NCI-H1436 (cell line): ENCODE measurements at regions not wholly inside any gene's neighbourhood (a gene's known extent, or its start where the extent isn't known, plus 50 kb on each side); places are given as distances from the start of the nearest gene placed in this dataset.

Experiments used
- DNase-seq: peaks from one replicate; lab custom pipeline; 2025; lab: John Stamatoyannopoulos, UW

DNA sequence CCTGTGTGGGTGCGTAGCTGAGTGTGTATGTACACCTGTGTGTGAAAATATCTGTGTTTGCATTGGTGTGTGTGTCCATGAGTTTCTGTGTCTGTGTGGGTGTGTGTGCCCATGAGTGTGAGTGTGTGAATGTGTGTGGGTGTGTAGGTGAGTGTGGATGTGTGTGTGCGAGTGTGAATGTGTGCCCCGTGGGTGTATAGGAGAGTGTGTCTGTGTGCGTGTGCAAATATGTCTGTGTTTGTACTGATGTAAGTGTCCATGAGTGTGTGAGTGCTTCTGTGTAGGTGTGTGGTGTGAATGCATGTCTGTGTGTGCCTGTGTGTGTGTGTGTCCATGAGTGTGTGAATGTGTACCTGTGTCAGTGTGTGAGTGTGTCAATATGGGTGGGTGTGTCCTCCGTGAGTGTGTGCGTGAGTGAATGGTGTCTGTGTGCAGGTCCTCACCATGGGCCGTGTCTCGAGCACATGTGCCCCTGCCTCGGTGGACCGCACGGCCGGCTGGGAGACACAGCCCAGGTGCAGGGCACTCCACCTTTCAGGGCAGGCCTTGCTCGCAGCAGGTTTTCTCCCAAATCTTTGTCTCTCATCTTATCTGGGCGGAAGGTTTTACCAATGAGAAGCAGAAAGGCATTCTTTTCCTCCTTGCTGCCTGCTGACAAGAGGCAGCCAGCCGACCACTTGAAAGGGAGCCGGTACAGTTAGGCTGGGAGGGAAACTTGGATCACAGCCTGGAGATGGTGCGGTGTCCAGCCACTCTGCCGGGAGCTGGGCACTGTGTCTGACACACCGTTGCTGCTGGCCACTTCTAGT is 107.1 kb upstream of the FAM20C start:
- DNase-seq = no peak

GRCh38 chr7:85883-86515 is 106.4 kb upstream of the FAM20C start:
- DNase-seq = no peak

GRCh38 chr7:86629-87028 is 105.7 kb upstream of the FAM20C start:
- DNase-seq = no peak

DNA sequence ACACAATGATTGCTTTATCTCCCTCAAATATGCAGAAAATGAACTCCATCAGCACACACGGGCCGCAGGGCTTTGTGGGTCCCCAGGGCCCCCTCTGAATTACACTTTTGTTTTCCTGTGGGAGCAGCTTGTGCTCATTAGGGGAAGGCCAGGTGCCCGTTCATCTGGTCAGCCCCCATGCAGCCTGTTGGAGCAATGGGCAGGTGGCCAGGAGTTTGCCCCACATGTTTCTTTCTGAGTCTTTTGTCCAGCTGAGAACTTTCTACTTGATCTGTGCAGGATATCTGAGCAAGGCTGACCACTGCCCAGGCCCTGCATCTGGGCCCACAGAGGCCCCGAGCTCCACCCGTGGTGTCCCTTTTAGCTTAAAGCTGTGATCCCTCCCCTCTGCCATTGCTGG is 105.3 kb upstream of the FAM20C start:
- DNase-seq = no peak

DNA sequence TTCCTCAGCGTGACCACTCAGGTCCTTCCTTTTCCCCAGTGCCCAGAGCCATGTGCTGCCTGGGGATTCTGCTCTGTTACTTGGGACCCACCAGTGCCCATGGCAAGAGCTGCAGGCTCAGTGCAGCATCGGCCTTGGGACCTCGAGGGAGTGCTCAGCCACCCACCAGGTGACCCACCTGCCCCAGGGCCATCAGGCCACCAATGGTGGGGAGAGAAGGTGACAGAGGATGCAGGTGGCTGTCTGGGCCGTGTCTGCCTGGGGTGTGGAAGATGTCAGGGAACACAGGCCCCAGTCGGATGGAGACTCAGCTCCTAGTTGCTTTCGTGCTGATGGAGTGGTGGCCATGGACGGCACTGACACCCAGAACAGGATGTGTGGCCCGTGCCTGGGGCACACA is 104.7 kb upstream of the FAM20C start:
- no peak for DNase-seq

DNA sequence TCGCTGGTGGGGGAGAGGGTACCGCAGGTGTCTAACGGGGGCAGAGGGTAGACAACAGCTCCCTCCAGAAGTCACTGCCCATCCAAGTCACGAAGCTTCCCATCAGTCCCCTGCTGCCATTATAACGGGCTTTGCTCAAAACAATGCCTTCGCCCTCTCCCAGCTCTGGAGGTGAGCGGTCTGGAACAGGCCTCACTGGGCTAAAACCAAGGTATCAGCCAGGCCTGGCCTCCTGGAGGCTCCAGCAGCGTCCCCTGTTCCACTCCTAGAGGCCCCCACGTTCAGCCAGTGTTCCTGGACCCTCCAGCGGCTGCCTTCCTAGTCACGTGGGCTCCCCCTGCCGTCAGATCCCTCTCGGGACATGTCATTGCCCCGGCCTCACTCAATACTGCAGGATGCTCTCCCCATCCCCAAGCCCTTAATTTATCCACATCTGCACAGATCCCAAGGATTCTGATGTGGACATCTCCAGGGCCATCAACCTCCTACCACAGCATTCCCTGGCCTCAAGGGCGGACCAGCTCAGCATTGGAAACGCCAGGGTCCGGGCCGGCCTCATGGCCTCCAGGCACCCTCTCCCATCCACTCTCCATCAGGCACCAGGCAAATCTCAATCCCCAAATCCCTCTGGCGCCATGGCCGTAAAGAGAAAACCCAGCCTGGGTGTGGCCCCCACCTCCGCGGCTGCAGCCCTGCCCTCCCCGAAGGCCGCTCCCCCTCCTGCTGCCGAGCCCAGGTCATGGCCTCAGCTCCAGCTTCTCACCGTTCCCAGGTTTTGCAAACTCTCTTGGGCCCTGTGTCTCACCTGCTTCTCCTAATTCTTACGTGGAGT is 104.1 kb upstream of the FAM20C start:
- no peak for DNase-seq

DNA sequence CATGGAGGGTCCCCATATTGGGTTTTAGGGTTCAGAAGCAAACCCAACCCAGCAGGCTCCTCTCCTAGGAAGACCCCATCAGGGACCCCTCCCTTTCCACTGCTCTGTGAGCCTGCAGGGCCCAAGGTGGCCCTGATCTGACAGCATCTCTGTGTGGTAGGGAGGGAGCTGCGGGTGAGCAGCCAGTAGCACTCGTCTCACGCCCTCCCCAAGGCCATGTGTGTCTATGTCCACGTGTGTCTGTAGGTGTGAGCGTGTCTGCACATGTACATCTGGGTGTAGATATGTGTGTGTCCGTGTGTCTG is 103.5 kb upstream of the FAM20C start:
- no peak for DNase-seq

- DNase-seq = no peak
Observed at GRCh38 chr7:89232-90019, 102.9 kb upstream of the FAM20C start.

GRCh38 chr7:90111-91063 is 102.0 kb upstream of the FAM20C start:
- no peak for DNase-seq

- DNase-seq = no peak
Observed at GRCh38 chr7:91396-92175, 100.8 kb upstream of the FAM20C start.

DNA sequence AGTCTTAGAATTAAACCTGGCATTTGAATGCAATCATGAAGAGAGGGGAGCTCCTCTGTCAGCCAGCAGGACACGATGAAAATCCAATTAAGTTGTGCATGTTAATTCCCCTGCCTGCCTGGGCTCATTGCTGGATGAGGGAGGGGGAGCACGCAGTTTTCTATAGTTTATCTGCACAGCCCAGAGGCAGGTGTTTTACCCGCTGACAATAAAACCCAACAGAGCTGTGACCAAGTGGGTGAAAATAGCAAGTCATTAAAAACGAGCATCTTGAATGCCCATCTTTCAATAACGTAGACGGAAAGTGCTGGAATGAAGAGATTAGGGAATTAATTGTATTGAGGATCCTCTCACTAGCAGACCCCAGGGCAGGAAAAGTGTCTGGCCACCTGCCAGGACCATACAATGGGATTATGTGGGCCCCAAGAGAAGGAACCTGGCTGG is 100.1 kb upstream of the FAM20C start:
- DNase-seq = no peak

DNA sequence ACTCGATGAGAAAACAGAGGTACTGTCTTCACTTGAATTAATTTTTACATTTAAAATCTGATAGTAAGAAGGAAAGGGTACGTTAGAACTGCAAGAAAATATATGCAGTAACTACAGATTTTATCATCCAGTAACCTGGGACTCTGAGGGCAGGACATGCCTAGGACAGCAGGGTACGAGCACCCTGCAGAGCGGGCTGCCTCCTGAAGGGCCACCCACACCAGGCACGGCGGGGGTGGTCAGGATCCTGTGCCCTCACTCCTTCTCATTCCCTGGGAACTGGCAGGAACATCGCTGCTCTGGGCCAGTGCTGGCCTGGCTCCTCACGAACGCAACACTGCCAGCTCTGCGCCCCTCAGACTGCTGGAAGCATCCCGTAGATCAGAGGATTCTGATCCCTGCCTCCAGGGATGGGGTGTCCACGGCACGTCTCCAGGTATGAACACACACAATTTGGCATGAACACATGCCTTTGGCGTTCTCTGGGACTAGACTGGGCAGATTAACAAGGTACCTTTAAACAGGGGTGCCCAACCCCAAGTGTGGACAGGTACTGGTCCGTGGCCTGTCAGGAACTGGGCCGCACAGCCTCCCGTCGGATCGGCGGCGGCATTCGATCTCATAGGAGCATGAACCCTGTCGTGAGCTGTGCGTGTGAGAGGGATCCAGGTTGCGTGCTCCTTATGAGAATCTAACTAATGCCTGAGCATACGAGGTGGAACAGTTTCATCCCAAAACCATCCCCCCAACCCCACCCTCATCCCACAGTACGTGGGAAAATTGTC is 99.3 kb upstream of the FAM20C start:
- no peak for DNase-seq

- DNase-seq = no peak
Observed at GRCh38 chr7:94251-94801, 98.0 kb upstream of the FAM20C start.

DNA sequence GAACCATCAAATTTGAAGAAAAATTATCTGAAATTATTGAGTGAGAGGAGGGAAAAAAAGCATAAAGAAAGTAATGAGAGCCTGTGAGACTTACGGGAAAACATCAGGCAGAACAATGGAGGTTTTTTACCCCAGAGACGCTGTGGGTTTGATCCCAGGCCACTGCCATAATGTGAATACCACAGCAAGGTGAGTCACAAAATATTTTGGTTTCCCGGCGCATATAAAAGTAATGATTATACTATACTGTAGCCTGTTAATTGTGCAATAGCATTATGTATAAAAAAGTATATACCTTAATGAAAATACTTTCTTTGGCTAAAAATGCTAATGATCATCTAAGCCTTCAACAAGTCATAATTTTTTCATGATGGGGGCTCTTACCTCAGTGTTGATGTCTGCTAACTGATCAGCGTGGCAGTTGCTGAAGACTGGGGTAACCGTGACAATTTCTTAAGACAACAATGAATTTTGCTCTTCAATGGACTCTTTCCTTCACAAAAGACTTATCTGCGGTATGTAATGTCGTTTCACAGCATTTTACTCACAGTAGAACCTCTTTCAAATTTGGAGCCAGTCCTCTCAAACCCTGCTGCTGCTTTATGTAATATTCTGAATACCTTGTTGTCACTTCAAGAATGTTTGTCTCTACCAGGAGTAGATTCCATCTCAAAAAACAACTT is 97.0 kb upstream of the FAM20C start:
- no peak for DNase-seq

GRCh38 chr7:95863-96260 is 96.5 kb upstream of the FAM20C start:
- DNase-seq = no peak

- no peak for DNase-seq
Observed at GRCh38 chr7:96861-97260, 95.5 kb upstream of the FAM20C start.

DNA sequence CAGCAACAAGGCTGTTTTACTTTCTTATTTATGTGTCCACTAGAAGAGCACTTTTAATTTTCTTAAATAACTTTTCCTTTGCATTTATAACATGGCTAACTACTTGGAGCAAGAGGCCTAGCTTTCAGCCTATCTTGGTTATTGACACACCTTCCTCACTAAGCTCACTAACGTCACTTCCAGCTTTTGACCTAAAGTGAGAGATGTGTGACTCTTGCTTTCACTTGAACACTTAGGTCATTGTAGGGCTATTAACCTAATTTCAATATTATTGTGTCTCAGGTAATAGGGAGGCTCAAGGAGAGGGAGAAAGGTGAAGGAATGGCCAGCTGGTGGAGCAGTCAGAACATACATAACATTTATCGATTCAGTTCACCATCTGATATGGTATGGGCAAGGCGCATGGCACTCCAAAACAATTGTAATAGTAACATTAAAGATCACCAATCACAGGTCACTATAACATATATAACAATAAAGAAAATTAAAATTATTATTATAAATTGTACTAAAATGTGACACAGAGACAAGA is 95.0 kb upstream of the FAM20C start:
- no peak for DNase-seq
